Stimulated activated naive CD8-positive, alpha-beta T cell treated with anti-CD3 and anti-CD28 coated beads, Interleukin-15, amount 100 ng/mL, for 72 hours (primary cell): ENCODE measurements at regions not wholly inside any gene's neighbourhood (a gene's known extent, or its start where the extent isn't known, plus 50 kb on each side); places are given as distances from the start of the nearest gene placed in this dataset.
"Not testable (repeated sequence)": the region's sequence is repeated elsewhere in the genome, so short reads cannot be mapped to it uniquely, and the experiment has no call there.

ENCODE experiments used
- ATAC-seq: fragments of 150-1000 bp; cut with Tn5 transposase; 2 replicates; pipeline ENCODE4 v1.10.0; 2021; ENCODE audit warnings: mild to moderate bottlenecking, moderate library complexity
- DNase-seq, 2 donors: peaks; one replicate each; pipeline ENCODE4 v3.0.0; 2021 to 2022
- H3K27ac Mint-ChIP-seq, 2 donors: one replicate each; pipeline ENCODE4 v1.8.0; 2022; ENCODE audit warnings: mild to moderate bottlenecking in 2 of 2, mixed read lengths in 2 of 2, moderate library complexity in 2 of 2
- H3K27me3 Mint-ChIP-seq: one replicate; pipeline ENCODE4 v1.8.0; 2022; ENCODE audit warnings: mixed read lengths
- H3K4me1 Mint-ChIP-seq: one replicate; pipeline ENCODE4 v1.8.0; 2022; ENCODE audit warnings: mild to moderate bottlenecking, mixed read lengths
- H3K4me3 Mint-ChIP-seq, 2 donors: one replicate each; pipeline ENCODE4 v1.8.0; 2022; ENCODE audit warnings: mild to moderate bottlenecking in 2 of 2, mixed read lengths in 2 of 2, moderate library complexity in 1 of 2
- H3K9me3 Mint-ChIP-seq, 2 donors: one replicate each; pipeline ENCODE4 v1.8.0; 2022; ENCODE audit warnings: mixed read lengths in 2 of 2

DNA sequence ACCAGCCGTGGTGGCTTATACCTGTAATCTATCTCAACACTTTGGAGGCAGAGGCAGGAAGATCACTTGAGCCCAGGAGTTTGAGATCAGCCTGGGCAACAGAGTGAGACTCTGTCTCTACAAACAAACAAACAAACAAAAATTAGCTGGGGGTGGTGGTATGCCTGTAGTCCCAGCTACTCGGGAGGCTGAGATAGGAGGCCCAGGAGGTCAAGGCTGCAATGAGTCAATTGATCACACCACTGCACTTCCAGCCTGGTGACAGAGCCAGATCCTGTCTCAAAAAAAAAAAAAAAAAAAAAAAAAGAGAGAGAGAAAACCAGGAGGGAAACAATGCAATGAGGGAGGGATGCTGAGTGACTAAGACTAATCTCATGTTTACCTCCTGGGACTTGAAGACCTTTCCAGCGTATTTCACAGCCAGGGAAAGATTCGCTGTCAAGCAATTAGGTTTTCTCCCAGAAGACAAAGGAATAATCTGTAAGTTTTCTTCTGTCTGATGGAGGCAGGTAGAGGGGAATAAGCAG lies 51.1 kb upstream of the MIER3 start:
- DNase-seq (no peak), ATAC-seq (no peak)
- Mint-ChIP-seq H3K4me1 (no peaks in the 10 kb centered on the region), H3K9me3 (no peaks in the 10 kb centered on the region), H3K4me3 (no peak overlapping the region), H3K27me3 (peaks cover 38% of the 10 kb centered on the region), H3K27ac (no peak overlapping the region)

DNA sequence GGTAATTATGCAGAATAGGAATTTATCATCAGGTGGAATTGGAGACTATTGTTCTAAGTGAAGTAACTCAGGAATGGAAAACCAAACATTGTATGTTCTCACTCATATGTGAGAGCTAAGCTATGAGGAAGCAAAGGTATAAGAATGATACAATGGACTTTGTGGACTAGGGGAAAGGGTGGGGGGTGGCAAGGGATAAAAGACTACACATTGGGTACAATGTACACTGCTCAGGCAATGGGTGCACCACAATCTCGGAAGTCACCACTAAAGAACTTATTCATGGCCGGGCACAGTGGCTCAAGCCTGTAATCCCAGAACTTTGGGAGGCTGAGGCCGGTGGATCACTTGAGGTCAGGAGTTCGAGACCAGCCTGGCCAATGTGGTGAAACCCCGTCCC lies 51.6 kb upstream of the MIER3 start:
- peaks cover 38% of the 10 kb centered on the region for H3K27me3 Mint-ChIP-seq
- not testable (repeated sequence) for H3K27ac Mint-ChIP-seq, H3K4me3 Mint-ChIP-seq, DNase-seq, ATAC-seq, H3K4me1 Mint-ChIP-seq, H3K9me3 Mint-ChIP-seq

DNA sequence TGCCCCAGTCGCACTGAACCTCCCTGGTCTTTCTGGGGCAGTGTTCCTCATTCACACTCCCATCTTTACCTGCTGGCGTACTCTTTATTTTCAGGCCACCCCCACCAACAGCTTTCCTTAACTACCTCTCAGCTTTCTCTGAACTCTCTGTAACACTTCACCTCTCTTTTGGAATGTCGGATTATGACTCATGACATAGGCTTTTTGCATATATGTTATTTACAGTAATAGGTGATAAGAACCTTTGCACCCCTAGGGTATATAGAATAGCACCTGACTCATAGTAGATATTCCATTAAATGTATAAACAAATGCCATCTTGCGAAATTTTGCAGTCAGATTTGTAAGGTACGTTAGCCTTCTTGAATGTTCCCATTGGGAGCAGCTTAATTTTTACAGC lies 52.9 kb upstream of the MIER3 start:
- Mint-ChIP-seq H3K27ac (no peak overlapping the region), H3K27me3 (peaks cover 38% of the 10 kb centered on the region), H3K4me1 (no peaks in the 10 kb centered on the region), H3K9me3 (no peaks in the 10 kb centered on the region), H3K4me3 (no peak overlapping the region)
- ATAC-seq (no peak), DNase-seq (no peak)

DNA sequence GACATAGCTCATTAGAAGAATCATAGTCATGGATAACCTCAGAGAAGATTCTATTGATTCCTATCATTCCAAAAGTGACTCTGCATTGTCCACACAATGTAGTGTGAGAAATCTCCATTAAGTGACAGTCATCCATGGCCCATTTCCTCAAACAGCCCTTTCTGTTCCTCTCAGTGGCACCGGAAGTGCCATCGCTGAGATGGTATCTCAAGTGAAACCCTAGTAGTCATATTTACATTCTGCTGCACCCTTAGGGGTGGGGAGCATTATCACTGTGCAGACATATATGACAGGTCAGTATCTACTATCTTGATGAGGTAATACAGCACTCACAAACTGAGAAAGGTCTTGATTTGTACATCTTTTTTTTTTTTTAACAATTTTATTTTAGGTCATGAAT lies 55.4 kb upstream of the MIER3 start:
- DNase-seq (no peak), ATAC-seq (no peak)
- Mint-ChIP-seq H3K4me3 (no peak overlapping the region), H3K27me3 (peaks cover 22% of the 10 kb centered on the region), H3K4me1 (no peaks in the 10 kb centered on the region), H3K27ac (no peak overlapping the region), H3K9me3 (no peaks in the 10 kb centered on the region)

DNA sequence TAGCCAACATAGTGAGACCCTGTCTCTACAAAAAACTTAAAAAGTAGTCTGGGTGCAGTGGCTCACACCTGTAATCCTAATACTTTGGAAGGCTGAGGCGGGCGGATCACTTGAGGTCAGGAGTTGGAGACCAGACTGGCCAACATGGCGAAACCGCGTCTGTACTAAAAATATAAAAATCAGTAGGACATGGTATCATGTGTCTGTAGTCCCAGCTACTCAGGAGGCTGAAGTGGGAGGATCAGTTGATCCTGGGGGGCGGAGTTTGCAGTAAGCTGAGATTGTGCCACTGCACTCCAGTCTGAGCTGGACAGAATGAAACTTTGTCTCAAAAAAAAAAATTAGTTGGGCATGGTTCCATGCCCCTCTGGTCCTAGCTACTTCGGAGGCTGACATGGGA lies 57.9 kb upstream of the MIER3 start:
- Mint-ChIP-seq H3K9me3 (no peaks in the 10 kb centered on the region), H3K4me1 (no peaks in the 10 kb centered on the region)
- no peak for ATAC-seq

DNA sequence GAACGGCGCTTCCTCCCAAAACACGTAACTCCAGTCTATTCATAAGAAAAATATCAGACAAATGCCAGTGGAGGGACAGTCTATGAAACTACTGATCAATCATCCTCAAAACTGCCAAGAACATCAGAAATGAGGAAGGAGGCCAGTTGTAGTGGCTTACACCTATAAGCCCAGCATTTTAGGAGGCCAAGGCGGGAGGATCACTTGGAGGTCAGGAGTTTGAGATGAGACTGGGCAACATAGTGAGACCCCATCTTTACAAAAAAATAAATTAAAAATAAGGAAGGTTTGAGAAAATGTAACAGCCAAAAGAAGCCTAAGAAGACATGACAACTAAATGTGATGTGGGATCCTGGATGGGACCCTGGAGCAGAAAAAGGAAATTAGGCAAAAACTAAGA lies 58.9 kb upstream of the MIER3 start:
- ATAC-seq (no peak), DNase-seq (no peak)
- no peak overlapping the region for H3K27ac Mint-ChIP-seq
- peaks cover 8% of the 10 kb centered on the region for H3K27me3 Mint-ChIP-seq
- no peak overlapping the region for H3K4me3 Mint-ChIP-seq
- H3K4me1 Mint-ChIP-seq = no peaks in the 10 kb centered on the region
- H3K9me3 Mint-ChIP-seq = no peaks in the 10 kb centered on the region

More for the DNA sequence above, 57.9 kb upstream of the MIER3 start:
- Mint-ChIP-seq H3K27me3 (peaks cover 8% of the 10 kb centered on the region), H3K4me3 (no peak overlapping the region), H3K27ac (no peak overlapping the region)
- no peak for DNase-seq

DNA sequence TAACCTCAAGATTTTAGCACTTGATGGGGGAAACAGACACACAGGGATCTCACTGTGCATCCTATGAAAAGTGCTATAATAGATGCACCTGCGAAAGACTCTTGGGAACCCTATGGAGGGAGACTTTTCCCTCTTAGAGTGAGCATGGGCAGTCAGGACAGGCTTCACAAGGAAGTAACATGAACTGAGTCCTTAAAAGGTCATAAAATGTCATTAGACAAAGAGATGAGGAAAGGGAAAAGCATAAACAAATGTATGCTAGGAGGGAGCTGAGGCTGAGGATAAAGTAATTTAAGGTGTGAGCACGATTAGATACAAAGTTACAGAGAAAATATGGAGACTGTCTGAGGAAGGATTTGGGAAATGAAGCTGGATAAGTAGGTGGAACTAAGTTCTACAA lies 60.6 kb upstream of the MIER3 start:
- H3K9me3 Mint-ChIP-seq = no peaks in the 10 kb centered on the region
- no peak overlapping the region for H3K4me3 Mint-ChIP-seq
- no peak for ATAC-seq
- H3K27ac Mint-ChIP-seq = no peak overlapping the region
- peaks cover 5% of the 10 kb centered on the region for H3K27me3 Mint-ChIP-seq
- no peak for DNase-seq
- H3K4me1 Mint-ChIP-seq = no peaks in the 10 kb centered on the region

DNA sequence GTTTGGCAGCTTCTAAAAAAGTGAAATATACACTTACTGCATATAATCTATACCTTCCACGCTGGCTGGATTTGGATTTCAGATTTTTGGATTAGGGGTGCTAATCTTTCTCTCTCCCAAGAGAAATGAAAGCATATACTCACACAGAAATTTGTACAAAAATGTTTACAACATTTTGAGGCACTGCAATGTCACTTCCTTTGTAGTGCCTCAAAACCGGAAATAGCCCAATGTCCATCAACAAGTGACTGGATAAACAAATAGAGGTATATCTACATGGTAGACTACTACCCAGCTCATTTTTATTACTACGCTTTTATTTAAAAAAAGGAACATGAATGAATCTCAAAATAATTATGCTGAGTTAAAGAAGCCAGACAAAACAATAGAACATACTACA lies 74.0 kb upstream of the MIER3 start:
- H3K4me1 Mint-ChIP-seq = peaks cover 7% of the 10 kb centered on the region
- no peak overlapping the region for H3K27ac Mint-ChIP-seq
- ATAC-seq (no peak), DNase-seq (no peak)
- H3K4me3 Mint-ChIP-seq = no peak overlapping the region
- no peaks in the 10 kb centered on the region for H3K9me3 Mint-ChIP-seq
- no peaks in the 10 kb centered on the region for H3K27me3 Mint-ChIP-seq

DNA sequence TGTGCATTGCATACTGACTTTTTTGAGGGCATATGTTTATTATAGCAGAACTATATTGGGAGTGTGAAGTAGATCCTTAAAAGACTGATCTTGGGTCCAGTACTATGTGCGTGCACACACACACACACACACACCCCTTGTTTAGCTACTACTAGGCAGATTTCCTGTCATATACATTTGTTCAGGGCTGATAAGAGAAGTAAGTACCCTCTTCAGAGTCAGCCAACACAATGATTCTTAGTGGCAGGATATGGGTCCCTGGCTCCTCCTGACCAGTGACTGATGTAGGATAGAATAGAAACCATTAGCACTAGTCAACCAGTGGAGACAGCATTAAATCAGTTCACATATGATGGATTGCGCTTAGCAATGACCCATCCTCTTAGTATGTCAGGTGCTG lies 76.2 kb upstream of the MIER3 start:
- no peak overlapping the region for H3K27ac Mint-ChIP-seq
- ATAC-seq (no peak), DNase-seq (no peak)
- no peaks in the 10 kb centered on the region for H3K9me3 Mint-ChIP-seq
- H3K4me1 Mint-ChIP-seq = peaks cover 16% of the 10 kb centered on the region
- H3K27me3 Mint-ChIP-seq = peaks cover 18% of the 10 kb centered on the region
- H3K4me3 Mint-ChIP-seq = no peak overlapping the region

DNA sequence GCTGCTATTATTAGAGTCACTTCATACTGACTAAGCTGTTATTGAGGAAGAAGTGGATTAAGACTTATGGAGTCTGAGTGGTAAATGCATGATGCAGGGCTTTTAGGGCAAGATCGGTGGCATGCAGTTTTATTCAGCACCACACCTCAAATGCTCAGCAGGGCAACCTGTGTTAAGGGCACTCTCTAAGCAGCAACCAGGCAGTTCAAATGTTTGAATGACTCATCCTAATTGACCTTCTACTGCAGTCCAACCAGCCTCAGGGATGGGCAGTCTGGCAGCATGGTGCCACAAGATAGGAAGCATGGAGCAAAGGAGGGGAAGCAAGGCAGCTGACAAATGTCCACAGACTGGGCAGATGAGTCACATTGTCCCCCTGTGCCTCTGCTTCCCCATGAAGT lies 80.2 kb upstream of the MIER3 start:
- Mint-ChIP-seq H3K4me3 (no peak overlapping the region), H3K27ac (peak overlapping the region in 1 of 2 donors; percentile 5), H3K4me1 (peaks cover 16% of the 10 kb centered on the region), H3K9me3 (no peaks in the 10 kb centered on the region), H3K27me3 (peaks cover 18% of the 10 kb centered on the region)
- DNase-seq = no peak
- no peak for ATAC-seq

DNA sequence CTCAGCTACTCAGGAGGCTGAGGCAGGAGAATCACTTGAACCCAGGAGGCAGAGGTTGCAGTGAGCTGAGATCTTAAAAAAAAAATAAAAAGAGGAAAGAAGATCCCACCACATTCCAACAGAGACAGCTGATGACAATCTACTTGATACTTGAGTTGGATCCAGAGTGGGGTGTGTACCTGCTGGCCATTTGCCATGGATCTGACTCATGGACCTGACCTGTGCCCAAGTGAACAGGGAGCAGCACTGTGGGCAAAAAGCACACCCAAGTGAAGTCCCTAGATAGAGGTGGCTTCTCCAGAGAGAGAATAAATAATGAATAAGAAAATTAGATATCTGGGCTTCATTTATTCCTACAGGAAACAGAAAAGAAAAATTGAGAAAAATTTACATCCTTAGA lies 81.2 kb upstream of the MIER3 start:
- DNase-seq = no peak
- H3K4me1 Mint-ChIP-seq = peaks cover 16% of the 10 kb centered on the region
- H3K9me3 Mint-ChIP-seq = no peaks in the 10 kb centered on the region
- no peak overlapping the region for H3K27ac Mint-ChIP-seq
- H3K27me3 Mint-ChIP-seq = peaks cover 18% of the 10 kb centered on the region
- H3K4me3 Mint-ChIP-seq = no peak overlapping the region
- no peak for ATAC-seq

DNA sequence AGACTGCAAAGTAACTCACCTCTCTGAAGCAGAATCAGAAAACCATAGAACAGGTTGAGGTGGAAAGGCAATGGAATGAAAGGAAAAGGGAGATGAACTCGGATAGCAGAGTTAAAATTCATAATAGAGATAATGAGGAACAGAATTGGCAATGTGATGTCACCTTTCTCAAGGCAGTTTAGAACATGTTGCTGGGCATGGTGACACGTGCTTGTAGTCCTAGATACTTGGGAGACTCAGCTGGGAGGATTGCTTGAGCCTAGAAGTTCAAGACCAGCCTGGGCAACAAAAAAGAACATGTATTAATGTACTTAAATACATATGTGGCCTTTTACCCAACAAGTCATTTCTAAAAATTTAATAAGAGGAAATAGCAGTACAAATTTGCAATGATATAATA lies 81.6 kb upstream of the MIER3 start:
- H3K27ac Mint-ChIP-seq = no peak overlapping the region
- peaks cover 18% of the 10 kb centered on the region for H3K27me3 Mint-ChIP-seq
- ATAC-seq = no peak
- H3K4me1 Mint-ChIP-seq = peaks cover 16% of the 10 kb centered on the region
- no peak for DNase-seq
- H3K4me3 Mint-ChIP-seq = no peak overlapping the region
- no peaks in the 10 kb centered on the region for H3K9me3 Mint-ChIP-seq

DNA sequence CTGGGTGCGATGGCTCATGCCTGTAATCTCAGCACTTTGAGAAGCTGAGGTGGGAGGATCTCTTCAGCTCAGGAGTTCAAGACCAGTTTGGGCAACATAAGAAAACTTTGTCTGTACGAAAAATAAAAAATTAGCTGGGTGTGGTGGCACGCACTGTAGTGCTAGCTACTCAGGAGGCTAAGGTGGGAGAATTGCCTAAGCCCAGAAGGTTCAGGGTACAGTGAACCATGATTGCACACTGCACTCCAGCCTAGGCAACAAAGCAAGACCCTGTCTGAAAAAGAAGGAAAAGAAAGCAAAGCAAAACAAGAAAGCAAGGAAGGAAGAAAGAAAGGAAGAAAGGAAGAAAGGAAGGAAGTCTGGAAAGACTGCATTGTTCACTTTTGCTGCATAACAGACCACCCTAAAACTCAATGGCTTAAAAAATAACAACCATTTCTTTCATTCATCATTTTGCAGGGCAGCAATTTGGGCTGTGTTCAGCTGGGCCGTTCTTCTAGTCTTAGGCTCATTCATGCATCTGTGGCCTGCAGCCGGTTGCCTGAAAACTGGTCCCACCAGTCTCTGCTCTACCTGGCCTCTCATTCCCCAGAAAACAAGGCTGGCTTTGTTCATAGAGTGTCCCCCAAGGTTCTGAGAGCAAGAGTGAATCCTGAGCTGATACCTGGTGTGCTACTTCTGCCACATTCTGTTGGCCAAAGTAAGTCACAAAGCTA lies 82.4 kb upstream of the MIER3 start:
- H3K27ac Mint-ChIP-seq = no peak overlapping the region
- ATAC-seq = no peak
- peaks cover 16% of the 10 kb centered on the region for H3K4me1 Mint-ChIP-seq

DNA sequence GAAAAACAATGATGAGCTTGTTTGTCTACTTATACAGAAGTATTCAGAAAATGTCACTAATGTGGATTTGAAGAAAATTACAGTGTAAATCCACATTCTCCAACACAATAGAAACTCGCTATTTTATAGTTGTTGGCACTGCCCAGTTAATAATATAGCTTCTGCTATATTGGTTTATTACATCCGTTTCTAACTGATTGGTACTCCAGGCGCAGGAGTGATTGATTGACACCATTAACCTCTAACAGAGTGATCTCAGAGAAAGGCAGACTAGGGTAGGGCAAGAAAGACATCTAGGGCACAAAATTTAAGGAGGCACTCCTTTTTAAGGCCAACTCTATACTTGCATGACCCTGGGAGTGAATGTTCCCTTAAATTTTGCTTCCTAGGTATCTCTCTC lies 84.0 kb upstream of the MIER3 start:
- H3K27me3 Mint-ChIP-seq = peaks cover 18% of the 10 kb centered on the region
- DNase-seq (no peak), ATAC-seq (no peak)
- H3K4me1 Mint-ChIP-seq = peaks cover 9% of the 10 kb centered on the region
- H3K27ac Mint-ChIP-seq = peak overlapping the region in 1 of 2 donors; percentile 6
- no peaks in the 10 kb centered on the region for H3K9me3 Mint-ChIP-seq
- H3K4me3 Mint-ChIP-seq = no peak overlapping the region

More for the DNA sequence above, 82.4 kb upstream of the MIER3 start:
- no peaks in the 10 kb centered on the region for H3K9me3 Mint-ChIP-seq
- H3K27me3 Mint-ChIP-seq = peaks cover 18% of the 10 kb centered on the region
- no peak overlapping the region for H3K4me3 Mint-ChIP-seq
- no peak for DNase-seq

DNA sequence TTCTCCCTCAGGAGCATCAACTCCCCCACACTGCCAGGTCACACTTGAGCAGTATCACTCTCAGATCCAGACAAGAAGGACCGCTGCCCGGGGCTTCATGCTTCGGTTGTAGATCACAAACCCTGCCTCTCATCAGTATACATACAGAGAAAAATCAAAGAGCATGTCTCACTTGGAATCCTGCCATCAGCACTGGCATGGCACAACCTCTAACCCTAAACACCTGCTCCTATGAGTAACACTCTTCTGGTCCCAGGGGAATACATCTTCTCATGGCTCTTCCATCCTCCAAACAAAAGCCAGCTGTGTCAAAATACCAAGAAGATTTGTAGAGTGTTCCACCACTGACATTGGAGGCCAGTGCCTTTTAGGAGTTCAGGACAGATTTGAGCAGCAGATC lies 84.8 kb upstream of the MIER3 start:
- H3K27me3 Mint-ChIP-seq = peaks cover 13% of the 10 kb centered on the region
- no peak overlapping the region for H3K27ac Mint-ChIP-seq
- no peak overlapping the region for H3K4me3 Mint-ChIP-seq
- no peak for DNase-seq
- no peaks in the 10 kb centered on the region for H3K9me3 Mint-ChIP-seq
- H3K4me1 Mint-ChIP-seq = peaks cover 1% of the 10 kb centered on the region
- no peak for ATAC-seq

DNA sequence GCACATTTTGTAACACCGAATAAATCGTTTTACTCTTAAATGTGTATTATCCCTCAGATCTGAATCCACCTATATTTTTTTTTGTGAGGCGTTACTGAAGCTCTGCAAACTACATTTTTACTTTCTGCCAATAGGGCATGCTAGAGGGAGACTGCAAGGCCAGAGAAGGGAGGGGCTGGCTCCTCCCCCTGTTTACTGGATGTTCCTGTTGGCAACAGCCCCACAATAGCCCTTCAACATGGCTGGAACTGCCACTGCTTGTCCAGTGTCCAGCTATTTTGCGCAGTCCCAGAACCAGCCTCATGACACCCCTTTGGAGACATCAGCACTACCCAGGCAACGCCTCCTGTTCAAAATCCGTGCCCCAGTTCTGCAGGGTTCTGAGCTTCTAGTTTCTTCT lies 85.4 kb upstream of the MIER3 start:
- Mint-ChIP-seq H3K4me1 (no peaks in the 10 kb centered on the region), H3K4me3 (no peak overlapping the region), H3K27ac (no peak overlapping the region), H3K9me3 (no peaks in the 10 kb centered on the region), H3K27me3 (peaks cover 8% of the 10 kb centered on the region)
- ATAC-seq (no peak), DNase-seq (no peak)

DNA sequence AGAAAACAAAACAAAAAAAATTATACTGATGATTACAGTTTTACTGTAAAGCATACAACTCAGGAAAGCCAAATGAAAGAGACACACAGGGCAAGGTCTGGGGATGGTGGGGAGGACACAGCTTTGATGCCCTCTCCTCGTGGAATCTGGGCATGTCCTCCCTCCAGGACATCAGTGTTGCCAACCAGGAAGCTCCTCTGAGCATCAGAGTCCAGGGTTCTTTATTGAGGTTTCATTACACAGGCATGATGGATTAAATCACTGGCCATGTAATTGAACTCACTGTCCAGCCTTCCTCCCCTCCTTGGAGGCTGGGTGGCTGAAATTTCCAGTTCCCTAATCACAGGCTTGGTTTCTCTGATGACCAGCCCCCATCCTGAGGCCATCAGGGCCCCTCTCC lies 89.6 kb upstream of the MIER3 start:
- Mint-ChIP-seq H3K27me3 (no peaks in the 10 kb centered on the region), H3K4me3 (no peak overlapping the region), H3K4me1 (no peaks in the 10 kb centered on the region), H3K27ac (no peak overlapping the region), H3K9me3 (no peaks in the 10 kb centered on the region)
- DNase-seq (no peak), ATAC-seq (no peak)
